HFFc6 (cell line): ENCODE measurements at regions not wholly inside any gene's neighbourhood (a gene's known extent, or its start where the extent isn't known, plus 50 kb on each side); places are given as distances from the start of the nearest gene placed in this dataset.

Experiments used
- DNase-seq: peaks from one replicate; pipeline ENCODE4 v3.0.0-alpha.2; 2018
- H3K27ac Mint-ChIP-seq: 2 replicates; pipeline ENCODE4 v1.8.0; 2020; ENCODE audit warnings: mild to moderate bottlenecking, mixed read lengths
- H3K27me3 Mint-ChIP-seq: 2 replicates; pipeline ENCODE4 v1.8.0; 2021; ENCODE audit warnings: mild to moderate bottlenecking, moderate library complexity, mixed read lengths; ENCODE audit not compliant: insufficient read depth
- H3K36me3 Mint-ChIP-seq: 2 replicates; pipeline ENCODE4 v1.8.0; 2021; ENCODE audit warnings: low read depth, mixed read lengths
- H3K4me1 Mint-ChIP-seq: 2 replicates; pipeline ENCODE4 v1.8.0; 2020; ENCODE audit warnings: low read depth, mixed read lengths
- H3K4me3 Mint-ChIP-seq: 2 replicates; pipeline ENCODE4 v1.8.0; 2020; ENCODE audit warnings: mild to moderate bottlenecking, moderate library complexity, mixed read lengths
- H3K9me3 Mint-ChIP-seq: 2 replicates; pipeline ENCODE4 v1.8.0; 2020; ENCODE audit warnings: mild to moderate bottlenecking, mixed read lengths
- TF ChIP-seq, protein P1 (sequence below): fragments of 200-600 bp; sonication (generic); IDR thresholded peaks from 2 replicates; pipeline ENCODE4 v1.5.0; 2021; ENCODE audit warnings: antibody characterized with exemption, mild to moderate bottlenecking

DNA sequence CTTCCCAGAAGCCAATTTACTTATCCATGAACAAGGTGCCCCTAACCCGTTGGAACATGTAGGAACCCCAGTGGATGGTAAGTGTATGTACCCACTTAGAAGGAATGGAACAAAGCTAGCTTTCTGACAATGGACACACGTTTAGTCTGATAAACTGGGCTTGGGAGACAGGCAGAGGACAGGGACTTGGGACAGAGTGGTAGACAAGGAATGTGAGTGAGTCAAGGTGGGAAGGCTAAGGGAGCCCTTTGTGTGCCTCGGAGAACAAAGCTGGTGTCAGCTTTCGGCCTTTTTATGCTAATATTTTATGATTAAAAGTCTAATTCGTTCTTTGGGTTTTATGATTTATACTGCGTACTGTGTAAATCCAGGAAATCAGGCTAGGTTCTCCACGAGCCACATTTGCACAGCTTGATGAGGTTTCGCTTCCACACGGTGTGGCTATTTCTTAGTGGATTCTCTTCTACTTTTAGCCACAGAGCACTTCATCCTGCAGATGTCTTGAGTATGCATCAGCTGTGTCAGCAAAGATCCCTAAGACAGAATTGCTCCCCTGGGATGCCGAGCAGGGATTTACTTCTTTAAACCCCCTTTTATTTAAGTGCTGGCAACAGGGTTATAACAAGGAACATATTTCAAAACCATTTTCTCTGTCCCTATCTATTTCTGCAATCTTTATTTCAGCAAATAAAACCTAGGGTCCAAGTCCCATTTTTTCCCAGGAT is 258.5 kb downstream of the DLEU7 start:
- H3K9me3 Mint-ChIP-seq: no peaks in the 10 kb centered on the region
- H3K27me3 Mint-ChIP-seq: peaks cover 20% of the 10 kb centered on the region
- H3K27ac Mint-ChIP-seq: no peak overlapping the region
- no peak overlapping the region for H3K4me3 Mint-ChIP-seq
- H3K36me3 Mint-ChIP-seq: no peaks in the 10 kb centered on the region
- H3K4me1 Mint-ChIP-seq: peaks cover 30% of the 10 kb centered on the region
- TF ChIP-seq, protein P1, sequence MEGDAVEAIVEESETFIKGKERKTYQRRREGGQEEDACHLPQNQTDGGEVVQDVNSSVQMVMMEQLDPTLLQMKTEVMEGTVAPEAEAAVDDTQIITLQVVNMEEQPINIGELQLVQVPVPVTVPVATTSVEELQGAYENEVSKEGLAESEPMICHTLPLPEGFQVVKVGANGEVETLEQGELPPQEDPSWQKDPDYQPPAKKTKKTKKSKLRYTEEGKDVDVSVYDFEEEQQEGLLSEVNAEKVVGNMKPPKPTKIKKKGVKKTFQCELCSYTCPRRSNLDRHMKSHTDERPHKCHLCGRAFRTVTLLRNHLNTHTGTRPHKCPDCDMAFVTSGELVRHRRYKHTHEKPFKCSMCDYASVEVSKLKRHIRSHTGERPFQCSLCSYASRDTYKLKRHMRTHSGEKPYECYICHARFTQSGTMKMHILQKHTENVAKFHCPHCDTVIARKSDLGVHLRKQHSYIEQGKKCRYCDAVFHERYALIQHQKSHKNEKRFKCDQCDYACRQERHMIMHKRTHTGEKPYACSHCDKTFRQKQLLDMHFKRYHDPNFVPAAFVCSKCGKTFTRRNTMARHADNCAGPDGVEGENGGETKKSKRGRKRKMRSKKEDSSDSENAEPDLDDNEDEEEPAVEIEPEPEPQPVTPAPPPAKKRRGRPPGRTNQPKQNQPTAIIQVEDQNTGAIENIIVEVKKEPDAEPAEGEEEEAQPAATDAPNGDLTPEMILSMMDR: no peak
- DNase-seq: no peak

DNA sequence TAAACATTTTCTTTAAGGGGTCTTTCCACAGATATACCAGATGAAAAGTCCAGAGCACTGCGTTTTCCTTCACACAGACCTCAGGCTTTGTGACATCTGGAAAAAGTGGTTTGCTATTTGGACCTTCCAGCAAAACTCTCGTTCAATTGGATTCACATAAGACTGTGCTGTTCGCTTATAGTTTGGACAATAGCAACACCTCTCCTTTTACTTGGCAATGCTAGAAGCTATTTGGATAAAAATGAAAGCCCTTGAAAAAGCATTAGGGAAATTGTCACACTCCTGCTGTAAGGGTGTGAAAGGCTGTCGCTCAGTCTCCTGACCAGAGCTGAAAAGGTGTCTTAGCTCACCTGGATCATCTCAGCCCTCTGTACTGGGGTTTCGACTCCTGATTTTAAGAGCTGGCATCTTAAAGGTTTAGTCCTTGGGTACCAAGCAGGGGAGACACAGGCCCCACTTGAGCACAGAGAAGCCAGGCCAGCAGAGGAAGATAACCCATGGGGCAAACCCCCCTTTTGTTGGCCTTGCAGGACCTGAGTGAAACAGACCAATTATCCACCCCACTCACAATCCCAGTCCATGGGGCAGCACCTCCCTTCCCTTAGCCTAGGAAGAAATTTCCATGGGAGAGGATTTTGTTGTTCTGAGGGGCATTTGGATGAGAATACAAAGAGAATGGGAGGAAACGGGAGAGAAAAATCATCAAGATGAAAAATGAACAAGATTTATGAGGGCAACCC is 257.6 kb downstream of the DLEU7 start:
- Mint-ChIP-seq H3K4me1 (peaks cover 35% of the 10 kb centered on the region), H3K4me3 (no peak overlapping the region), H3K36me3 (no peaks in the 10 kb centered on the region), H3K9me3 (no peaks in the 10 kb centered on the region), H3K27me3 (peaks cover 20% of the 10 kb centered on the region), H3K27ac (no peak overlapping the region)
- TF ChIP-seq, protein P1: no peak
- DNase-seq: no peak

DNA sequence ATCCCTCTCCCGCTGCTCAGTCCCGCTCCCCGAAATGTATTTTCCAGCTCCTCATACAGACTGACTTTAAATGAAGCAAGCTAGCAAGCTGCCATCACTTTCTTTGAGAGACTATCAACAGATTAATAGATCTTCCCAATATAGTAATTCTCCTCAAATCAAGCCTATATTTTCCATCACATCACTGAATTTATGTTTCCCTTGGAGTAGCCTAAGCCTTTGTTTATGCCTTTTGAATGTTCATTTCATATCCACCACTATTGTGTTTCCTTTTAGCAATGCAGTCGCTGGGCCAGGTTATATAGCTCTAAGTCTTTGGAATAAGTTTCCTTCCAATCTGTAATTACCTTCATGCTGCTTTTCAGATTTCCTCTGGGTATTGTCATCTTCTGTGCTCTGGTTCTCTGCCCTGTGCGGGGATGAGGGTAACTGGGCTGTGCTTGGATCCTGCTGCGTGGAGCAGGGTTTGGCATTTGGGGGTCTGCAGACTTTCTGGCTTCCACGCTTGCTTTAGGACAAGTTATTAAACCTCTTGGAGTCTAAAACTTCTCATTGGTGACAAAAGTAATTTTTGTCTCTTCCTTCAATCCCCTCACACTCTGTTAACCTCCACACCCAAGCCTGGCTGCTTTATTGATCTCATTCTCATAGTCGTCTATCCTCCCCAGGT is 256.9 kb downstream of the DLEU7 start:
- Mint-ChIP-seq H3K36me3 (no peaks in the 10 kb centered on the region), H3K27me3 (peaks cover 20% of the 10 kb centered on the region), H3K4me3 (no peak overlapping the region), H3K27ac (no peak overlapping the region), H3K4me1 (peaks cover 36% of the 10 kb centered on the region), H3K9me3 (no peaks in the 10 kb centered on the region)
- TF ChIP-seq, protein P1: no peak
- DNase-seq: no peak

DNA sequence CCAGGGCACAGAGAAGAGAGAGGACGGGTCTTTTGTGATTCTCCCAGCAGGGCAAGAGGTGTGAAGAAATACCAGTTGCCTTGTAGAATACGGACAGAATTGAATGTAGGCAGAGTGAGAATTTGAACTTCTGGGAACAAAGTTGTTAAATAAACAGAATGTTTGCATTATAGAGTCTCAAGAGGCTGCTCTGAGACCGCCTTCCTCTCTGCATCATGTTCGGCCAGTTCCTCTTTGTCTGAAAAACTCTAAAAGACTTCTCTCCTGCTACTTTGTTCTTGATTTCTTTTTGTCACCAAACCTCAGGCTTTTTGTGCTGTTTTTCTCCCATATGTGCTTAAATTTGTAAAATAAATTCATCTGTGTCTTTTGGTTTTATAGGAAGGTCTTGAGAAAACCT is 256.4 kb downstream of the DLEU7 start:
- TF ChIP-seq, protein P1: no peak
- no peak for DNase-seq
- peaks cover 39% of the 10 kb centered on the region for H3K4me1 Mint-ChIP-seq
- H3K27me3 Mint-ChIP-seq: peaks cover 20% of the 10 kb centered on the region
- no peak overlapping the region for H3K27ac Mint-ChIP-seq
- no peaks in the 10 kb centered on the region for H3K9me3 Mint-ChIP-seq
- H3K4me3 Mint-ChIP-seq: no peak overlapping the region
- no peaks in the 10 kb centered on the region for H3K36me3 Mint-ChIP-seq

DNA sequence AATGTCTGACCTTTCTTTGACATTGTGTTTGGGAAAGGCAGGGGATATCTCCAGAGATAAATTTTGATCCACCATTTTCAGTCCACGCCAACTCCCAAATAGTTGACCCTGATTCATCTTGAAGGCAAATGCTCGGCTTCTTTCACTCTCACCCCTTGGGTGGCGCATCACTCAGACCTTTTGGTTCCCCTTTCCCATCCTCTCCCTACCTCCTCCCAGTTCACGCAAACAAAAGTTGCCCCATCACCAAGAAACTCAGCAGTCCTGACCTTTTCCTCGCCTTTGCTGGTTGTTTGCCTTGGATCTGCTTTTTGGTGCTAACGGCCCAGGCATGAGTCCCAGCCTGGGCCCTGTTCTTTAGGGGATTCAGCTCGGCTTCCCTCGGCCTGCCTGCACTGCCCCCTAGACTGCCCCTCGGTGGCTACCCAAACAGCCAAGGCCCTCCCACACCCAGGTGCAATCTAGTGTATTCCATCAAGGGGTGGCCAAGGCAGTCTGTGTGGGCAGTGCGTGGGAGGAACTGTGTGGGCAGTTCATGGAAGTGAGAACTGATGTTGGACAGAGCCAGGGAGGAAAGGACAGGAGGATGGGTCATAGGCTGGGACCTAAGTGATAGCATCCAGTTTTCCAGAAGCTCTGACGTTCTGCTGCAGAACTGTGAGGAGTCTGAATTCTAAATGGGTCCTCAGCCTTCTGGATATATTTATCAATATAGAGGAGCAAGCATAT is 255.7 kb downstream of the DLEU7 start:
- H3K27ac Mint-ChIP-seq: no peak overlapping the region

More for the DNA sequence above, 255.7 kb downstream of the DLEU7 start:
- no peaks in the 10 kb centered on the region for H3K36me3 Mint-ChIP-seq
- no peak overlapping the region for H3K4me3 Mint-ChIP-seq
- peaks cover 44% of the 10 kb centered on the region for H3K4me1 Mint-ChIP-seq
- no peaks in the 10 kb centered on the region for H3K9me3 Mint-ChIP-seq
- TF ChIP-seq, protein P1: no peak
- H3K27me3 Mint-ChIP-seq: peaks cover 20% of the 10 kb centered on the region
- DNase-seq: no peak
